Stimulated activated CD8-positive, alpha-beta memory T cell treated with anti-CD3 and anti-CD28 coated beads, Interleukin-7, amount 100 ng/mL, for 4 hours (primary cell): ENCODE measurements at regions not wholly inside any gene's neighbourhood (a gene's known extent, or its start where the extent isn't known, plus 50 kb on each side); places are given as distances from the start of the nearest gene placed in this dataset.

Experiments
- DNase-seq, 2 donors: peaks; one replicate each; pipeline ENCODE4 v3.0.0-alpha.2; 2020; ENCODE audit warnings: low read depth in 2 of 2

DNA sequence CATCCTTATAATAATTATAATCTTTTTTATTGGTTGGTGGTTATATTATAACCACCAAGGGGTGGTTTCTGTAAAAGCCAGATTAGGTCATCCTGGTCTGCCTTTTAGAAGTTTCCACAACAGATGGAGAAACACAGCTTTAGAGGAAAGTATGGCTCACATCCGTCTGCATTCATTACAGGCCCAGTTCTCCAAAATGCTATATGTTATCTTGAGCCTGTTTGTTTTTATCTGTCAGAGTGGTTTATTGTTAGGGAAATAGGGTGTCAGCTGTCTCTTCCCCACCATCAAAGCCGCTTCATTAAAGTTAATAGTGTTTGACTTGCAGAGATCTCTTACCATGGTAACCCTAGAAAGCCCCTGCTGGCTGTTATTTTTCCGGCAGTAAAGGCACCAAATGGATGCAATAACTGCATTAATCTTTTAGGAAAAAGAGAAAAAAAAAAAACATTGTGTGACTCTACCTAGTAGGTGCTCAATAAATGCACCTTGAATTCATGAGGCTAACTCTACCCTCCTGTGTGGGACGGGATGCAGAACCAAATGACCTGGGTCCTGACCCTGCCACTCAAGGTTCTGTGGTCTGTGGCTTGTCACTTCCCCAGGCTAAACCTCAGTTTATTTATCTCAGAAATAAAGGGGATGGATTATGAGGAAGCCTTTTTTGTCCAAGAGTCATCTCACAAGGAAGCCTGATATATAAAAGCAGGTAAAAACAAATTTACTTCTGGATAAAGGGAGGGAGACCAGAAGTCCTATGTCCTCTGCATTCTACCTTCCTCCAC, 118.3 kb downstream of the WT1 start:
- no peak for DNase-seq

GRCh38 chr11:32317643-32318042, 117.7 kb downstream of the WT1 start:
- DNase-seq, result no peak

DNA sequence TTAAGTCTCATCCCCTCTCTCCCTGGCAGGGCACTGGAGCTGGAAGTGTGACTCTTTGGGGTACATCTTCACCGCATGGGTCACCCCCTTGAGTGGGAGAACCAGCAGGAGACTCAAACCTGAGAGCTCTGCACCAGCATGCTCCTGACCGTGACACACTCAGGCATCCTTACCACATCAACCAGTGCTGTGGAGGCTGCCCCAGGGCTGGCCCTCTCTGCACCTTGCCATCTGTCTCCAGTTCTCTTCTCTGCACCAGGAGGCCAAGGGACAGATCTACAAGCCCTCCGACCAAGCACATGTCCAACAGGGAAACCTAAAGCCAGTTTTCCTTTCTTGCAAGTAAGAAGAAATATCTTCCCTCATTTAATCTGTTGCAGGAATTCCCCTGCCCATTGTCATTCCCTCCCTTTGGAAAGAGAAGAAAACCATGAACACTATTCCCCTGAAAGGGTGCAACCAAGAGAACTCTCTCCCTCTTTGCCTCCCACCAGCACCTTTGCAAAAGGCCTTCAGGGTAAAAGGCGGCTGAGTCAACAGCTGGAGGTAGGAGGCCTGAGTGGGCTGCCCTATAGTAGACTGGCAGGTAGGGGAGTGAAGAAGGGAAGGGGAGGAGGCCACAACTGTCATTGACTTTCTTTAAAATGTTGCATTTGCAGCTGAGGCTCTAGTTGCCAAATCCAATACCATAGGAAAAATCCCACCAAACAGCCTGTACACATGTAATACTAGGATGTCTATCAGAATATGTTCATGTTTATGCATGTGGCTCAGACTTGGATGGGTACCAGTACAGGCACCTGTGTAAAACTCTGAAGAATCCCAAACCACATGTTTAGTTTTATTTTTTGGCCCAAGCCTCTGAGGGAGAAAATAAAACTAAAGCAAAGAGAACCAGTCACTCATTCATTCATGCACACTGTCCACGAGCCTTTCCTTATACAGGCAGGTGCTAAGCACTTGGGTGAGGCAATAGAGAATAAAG, 117.0 kb downstream of the WT1 start:
- DNase-seq, result no peak

DNA sequence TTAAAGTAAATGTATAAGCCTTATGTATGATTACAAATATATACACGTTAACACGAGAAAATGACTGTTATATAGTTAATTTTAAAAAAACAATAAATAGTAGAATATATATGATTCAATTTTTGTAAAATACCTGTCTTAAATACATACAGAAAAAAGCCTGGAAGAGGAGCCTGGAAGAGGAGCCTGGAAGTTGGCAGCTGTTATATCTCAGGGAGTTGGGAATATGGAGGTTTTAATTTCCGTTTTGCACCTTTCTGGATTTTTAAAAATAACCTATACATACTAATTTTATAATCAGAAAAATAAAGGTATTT, 111.6 kb downstream of the WT1 start:
- DNase-seq, result no peak

GRCh38 chr11:32325187-32325586, 110.2 kb downstream of the WT1 start:
- no peak for DNase-seq

DNA sequence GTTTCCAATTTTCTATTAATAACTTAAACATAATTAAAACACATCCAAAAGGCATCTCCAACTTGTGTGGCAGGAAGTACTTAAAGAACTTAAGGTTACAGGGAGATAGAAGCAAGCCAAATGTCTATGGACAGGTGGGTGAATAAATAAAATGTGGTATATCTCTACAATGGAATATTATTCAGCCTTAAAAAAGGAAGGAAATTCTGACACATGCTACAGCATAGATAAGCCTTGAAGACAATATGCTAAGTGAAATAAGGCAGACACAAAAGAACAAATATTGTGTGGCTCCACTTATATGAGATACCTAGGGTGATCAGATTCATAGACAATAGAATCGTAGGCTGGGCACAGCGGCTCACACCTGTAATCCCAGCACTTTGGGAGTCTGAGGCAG, 109.6 kb downstream of the WT1 start:
- DNase-seq, result no peak

DNA sequence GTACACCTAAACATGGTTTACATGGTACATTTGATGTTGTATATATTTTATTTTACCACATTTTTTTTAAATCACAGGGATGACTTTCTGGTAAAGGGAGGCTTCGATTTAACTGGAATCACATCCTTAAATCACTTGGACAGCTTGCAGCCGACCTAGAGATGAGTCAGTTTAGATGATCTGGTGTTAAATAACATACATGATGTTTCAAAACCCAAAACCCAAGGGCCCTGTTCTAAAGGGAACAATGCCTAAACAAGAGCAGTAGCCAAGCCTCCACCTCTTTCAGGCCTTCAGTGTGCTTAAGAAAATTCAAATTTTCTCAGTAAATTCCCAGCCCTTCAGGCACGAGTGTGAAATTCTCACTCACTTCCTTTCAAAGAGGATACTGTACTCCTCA, 108.8 kb downstream of the WT1 start:
- no peak for DNase-seq

- DNase-seq, result no peak
These were observed 106.9 kb downstream of the WT1 start for GRCh38 chr11:32328392-32328791.

DNA sequence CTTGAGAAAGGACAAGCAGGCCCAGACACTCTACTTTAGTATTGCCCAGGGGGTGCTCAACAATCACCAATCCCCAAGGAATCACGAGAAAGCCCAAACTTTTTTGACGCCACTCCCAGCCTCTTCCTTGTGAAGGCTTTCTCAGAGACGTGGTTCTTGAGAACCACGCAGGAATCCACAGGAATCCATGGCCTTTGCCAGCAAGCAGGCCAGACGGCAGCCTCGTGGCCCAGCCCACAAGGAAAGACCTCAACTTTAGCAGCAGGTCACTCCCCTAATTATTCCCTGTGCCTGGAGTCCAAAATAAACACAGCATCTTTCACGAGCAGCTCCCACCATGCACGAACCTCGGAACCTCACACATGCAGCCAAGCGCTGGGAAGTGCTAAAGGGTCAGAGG, 104.2 kb downstream of the WT1 start:
- no peak for DNase-seq

DNA sequence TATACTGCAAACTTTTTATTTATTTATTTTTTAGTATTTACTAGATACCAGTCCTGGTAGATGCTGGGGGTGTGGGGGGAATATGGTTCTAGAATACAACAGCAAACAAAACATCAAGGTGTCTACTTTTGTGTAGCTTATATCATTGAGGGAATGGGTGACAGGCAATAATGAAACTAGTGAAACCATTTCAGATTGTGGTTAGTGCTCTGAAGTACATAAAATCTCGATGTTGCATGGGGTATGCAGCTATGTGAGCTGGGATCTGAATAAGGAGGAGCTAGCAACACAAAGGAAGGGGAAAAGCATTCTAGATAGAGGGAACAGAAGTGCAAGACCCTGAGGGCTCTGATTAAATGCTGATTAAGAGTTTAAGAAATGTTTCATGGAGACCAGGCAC, 103.5 kb downstream of the WT1 start:
- DNase-seq, result no peak

DNA sequence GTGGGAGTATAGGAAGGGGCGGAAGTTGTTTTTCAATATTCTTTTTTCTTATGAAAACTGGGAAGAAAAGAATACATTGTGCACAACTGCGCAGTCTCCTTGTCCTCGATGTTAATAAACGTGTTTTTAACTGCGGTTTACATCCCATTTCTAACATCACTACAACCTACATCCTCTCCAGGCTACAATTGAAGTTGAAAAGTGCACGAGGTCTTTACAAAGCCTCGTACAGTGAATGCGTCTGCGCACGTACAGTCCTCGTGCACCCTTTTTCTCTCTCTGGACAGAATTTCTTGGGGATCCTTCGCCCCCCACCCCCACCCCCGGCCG, 102.4 kb downstream of the WT1 start:
- DNase-seq, result no peak

- DNase-seq, result no peak
These were observed 101.9 kb downstream of the WT1 start for GRCh38 chr11:32333320-32333991.

DNA sequence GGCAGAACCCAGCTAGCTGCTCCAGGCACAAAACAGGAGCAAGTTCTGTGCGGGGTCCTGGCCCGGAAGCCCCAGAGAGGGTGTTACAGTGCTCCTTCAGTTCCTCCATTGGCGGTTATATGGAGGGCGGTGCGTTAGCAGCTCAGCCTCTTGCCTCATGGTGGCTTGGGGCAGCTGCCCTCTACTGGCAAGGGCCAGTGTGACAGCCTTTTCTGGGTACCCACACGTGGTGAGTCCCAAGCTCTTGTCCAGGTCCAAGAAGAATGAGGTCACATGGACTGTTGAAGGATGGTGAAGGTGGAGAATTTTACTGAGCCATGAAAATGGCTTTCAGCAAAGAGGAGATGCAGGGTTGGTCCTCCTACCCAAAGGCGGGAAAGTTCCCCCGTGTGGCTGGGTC, 100.5 kb downstream of the WT1 start:
- no peak for DNase-seq
